NCI-H524 (cell line): ENCODE measurements at regions not wholly inside any gene's neighbourhood (a gene's known extent, or its start where the extent isn't known, plus 50 kb on each side); places are given as distances from the start of the nearest gene placed in this dataset.
A peak's percentile ranks its signal among the peaks of the same experiment; 100 is the strongest.

Experiments
- DNase-seq, 2 experiments: peaks; one replicate each; lab custom pipeline; 2025; lab: John Stamatoyannopoulos, UW

GRCh38 chr1:112040891-112041740, 51.6 kb upstream of the KCND3 start:
- peak; percentile 93 to 95 for DNase-seq

- DNase-seq: no peak
These were observed 54.4 kb upstream of the KCND3 start for GRCh38 chr1:112043901-112044300.

DNA sequence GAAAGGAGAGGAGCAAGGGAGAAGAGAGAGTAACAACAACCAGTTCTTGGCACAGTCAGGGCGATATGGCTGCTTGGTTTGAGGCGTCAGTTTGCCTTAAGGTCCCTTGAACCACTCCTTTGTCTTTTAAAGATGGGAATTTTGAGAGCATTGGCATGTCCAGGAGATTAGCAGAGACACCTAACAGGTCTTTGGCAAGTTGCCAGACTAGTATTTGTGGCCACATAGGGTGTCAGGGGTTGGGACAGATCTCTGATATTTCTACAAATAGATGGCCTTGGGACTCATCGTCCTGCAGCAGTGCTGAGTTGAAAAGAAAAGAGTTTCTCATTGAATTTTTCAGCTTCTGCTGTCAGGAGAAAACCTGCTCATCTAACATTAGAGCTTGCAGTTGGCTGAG, 55.3 kb upstream of the KCND3 start:
- DNase-seq: no peak

- no peak for DNase-seq
These were observed 57.2 kb upstream of the KCND3 start for GRCh38 chr1:112046630-112047029.

- no peak for DNase-seq
These were observed 59.0 kb upstream of the KCND3 start for GRCh38 chr1:112048421-112048820.

DNA sequence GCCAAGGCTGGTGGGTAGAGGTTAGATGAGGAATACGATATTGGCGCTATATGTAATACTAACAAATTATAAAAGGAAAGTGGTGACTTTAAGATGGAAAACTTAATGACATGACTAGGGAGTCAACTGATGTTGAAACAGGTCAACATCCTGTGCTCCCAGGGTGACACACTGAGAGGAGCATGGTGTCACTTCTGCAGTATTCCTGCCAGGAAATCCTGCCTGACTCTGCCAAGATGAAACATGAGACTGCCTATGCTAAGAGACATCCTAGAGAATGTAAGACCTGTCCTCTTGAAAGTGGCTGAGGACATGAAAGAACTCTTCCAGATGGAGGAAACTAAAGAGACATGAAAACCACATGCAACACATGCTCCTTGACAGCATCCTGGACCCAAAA, 65.0 kb upstream of the KCND3 start:
- DNase-seq: no peak

DNA sequence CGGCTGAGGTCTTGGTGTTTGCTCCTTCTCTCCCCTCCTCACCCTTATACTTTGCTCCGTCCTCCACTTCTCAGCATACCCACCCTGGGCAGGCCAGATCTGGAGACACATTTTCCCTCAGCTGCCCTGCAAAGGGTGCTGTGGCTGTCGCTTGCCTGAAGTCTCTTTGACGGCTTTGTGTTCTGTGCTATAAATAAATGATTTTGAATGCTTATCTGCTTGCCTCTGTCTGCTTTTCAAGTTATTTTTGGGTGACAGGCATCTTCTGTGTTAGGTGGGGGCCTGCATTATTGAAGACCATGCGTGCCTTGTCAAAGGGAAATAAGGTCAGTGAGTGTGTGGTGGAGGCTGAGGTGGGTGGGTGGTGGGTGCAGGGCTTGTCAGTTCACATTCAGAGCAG, 66.9 kb upstream of the KCND3 start:
- no peak for DNase-seq

- DNase-seq: peak in 1 of 2 experiments; percentile 59
These were observed 68.3 kb upstream of the KCND3 start for GRCh38 chr1:112057736-112058135.

- DNase-seq: no peak
These were observed 69.5 kb upstream of the KCND3 start for GRCh38 chr1:112058815-112059450.

DNA sequence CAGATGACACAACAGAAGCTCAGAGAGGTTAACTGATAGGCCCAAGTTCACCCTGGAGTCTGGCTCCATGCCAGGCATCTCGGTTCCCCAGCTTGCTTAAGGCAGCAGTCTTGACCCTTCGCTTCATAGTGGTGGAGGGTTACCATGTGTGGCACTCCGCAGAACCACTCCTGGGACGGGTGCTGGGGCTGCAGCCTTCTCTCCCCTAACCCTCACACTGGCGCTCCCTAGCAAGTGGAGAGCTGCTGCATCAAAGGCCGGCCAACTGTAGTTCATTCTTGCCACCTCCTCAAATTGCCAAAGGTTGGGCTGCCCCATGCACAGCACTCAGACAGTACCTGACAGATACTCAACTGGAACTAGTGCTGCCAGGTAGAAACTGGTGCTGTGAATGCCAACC, 70.2 kb upstream of the KCND3 start:
- no peak for DNase-seq

DNA sequence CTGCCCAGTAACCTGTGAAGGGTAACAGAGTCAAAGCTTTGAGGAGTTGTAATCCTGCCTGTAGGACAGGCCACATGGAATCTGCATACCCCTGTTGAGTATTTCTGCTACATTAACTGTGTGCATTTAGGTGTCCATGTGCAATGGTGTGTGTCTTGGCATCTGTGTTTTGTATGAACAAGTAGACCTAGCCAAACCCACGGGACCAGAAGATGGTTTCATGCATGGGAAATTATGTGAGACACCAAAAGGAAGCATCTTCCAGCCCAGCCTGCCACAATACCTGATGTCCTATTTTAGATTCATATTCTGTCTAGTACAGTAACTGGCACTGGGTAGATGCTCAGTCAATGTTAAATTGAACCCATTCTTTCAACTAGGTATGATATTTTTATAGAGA, 70.8 kb upstream of the KCND3 start:
- DNase-seq: no peak

- no peak for DNase-seq
These were observed 71.6 kb upstream of the KCND3 start for GRCh38 chr1:112061056-112061455.

GRCh38 chr1:112061901-112062320, 72.4 kb upstream of the KCND3 start:
- DNase-seq: no peak

- DNase-seq: no peak
These were observed 74.6 kb upstream of the KCND3 start for GRCh38 chr1:112063781-112064728.

- no peak for DNase-seq
These were observed 78.5 kb upstream of the KCND3 start for GRCh38 chr1:112067989-112068388.

- DNase-seq: no peak
These were observed 81.2 kb upstream of the KCND3 start for GRCh38 chr1:112070677-112071076.

- no peak for DNase-seq
These were observed 85.2 kb upstream of the KCND3 start for GRCh38 chr1:112074711-112075110.

GRCh38 chr1:112075566-112075965, 86.1 kb upstream of the KCND3 start:
- DNase-seq: no peak

DNA sequence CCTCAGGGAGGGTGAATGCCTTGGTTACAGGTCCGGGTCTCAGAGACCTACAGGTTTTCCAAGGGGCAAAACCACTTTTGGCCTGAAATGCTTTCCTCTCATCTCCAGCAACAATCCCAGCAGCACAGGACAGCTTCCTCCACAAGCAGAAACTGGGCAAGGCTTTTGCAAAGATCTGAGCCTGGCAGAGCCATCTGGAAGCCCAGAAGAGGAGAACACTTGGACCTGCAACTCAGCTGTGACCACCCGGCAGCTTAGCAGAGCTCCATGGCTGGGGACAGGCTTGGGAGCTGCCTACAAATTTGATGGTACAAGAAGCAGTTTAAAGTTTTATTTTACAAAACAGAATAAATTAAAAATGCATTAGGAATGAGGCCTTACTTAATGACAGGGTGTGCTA, 90.0 kb upstream of the KCND3 start:
- DNase-seq: no peak

- no peak for DNase-seq
These were observed 94.0 kb upstream of the KCND3 start for GRCh38 chr1:112083487-112083886.

GRCh38 chr1:112092656-112093371, 103.3 kb upstream of the KCND3 start:
- DNase-seq: no peak

- DNase-seq: no peak
These were observed 103.9 kb upstream of the KCND3 start for GRCh38 chr1:112093372-112093694.
